ENCODE measurements at regions not wholly inside any gene's neighbourhood (a gene's known extent, or its start where the extent isn't known, plus 50 kb on each side); places are given as distances from the start of the nearest gene placed in this dataset.

DNA sequence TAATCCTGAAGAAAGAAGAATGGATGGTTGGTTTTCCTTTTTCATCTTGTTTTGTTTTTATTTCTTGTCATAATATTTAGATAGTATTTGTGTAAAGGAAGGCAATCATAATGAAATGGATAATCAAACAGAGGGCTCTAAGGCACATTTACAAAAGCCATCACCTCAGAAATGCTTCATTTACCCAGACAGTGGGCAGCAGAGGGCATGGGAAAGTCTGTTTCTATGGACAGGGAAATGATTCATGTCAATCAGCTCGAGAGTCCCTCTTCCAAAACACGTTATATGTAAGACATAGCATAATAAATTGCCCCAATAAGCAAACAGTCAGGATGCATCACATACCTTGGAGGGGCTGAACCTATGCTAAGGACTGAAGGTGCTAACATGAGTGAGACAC, 426.1 kb downstream of the PLPP3 start:
- DNase-seq (ENCODE audit: low read depth in 2 of 2): no peak

DNA sequence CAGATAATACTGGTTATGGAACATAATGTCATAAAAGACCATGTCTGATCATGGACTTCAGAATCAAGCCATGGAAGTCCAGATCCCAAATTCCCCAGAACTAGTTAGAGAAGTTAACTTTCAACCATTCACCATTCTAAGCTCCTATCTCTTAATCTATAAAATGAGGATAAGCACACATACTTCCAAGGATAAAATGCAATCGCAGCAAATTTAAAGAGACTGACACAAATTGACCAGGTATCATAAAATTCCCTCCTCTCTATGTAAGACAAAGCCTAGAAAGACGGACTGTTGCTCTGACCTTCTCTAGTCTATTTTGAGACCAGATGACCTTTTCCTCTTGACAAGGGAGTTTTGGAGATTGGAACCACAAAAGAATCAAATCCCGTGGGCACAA, 426.7 kb downstream of the PLPP3 start:
- DNase-seq (ENCODE audit: low read depth in 2 of 2): no peak

GRCh38 chr1:56151402-56151801, 428.0 kb downstream of the PLPP3 start:
- no peak for DNase-seq (ENCODE audit: low read depth in 2 of 2)

DNA sequence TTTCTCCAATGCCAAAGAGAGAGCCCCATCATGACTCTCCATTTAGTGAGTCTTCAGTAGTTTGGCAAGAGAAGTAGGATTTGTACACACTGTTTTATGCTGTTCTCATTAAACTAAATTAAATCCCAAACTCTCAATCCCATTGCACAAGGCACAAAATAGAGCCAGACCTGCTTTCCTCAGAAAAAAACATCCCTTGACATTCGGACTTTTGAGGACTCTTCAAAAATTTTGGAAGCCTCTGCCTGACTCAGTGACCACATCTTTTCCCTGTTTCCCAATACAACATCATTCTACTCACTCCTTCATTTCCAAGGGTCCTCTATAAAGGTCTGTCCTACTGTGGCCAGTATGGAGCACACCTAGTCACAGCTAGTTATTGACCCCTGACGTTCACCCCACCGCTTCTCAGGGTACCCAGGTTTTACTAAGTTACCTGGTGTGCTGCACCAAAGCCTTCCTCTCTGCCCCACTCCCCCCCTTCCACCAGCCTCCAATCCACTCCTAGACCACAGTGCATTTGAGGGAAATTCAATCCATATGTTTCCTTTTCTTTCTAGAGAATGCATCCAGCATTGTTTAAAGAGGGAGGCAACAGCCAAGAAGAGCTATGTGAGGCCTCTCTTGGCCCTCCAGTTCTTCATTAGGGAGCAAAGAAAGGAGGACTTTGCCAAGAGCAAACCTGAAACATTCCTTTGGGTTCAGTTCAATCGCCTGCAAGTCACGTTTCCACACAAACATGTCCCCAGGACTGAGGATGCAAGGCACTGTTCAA, 428.7 kb downstream of the PLPP3 start:
- no peak for DNase-seq (ENCODE audit: low read depth in 2 of 2)

DNA sequence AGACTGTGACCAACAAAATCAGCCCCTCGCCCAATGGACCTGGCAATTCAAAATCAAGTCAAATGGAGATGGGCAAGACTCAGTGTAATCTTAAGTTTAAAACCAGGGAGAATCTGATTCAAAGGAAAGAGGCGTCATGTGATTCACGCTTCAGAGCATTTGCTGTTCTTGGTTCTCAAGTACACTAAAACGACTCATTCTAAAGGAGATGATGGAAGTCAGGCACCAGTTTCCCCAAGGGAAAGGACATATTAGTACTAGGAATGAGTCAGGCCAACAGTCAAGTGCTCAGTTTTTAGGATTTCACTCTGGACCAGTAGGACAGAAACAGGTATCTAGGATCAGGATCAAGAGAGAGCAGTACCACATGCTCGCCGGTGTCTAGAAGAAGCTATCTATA, 429.6 kb downstream of the PLPP3 start:
- DNase-seq (ENCODE audit: low read depth in 2 of 2): no peak

- no peak for DNase-seq (ENCODE audit: low read depth in 2 of 2)
Observed at GRCh38 chr1:56148326-56149193, 430.8 kb downstream of the PLPP3 start.

DNA sequence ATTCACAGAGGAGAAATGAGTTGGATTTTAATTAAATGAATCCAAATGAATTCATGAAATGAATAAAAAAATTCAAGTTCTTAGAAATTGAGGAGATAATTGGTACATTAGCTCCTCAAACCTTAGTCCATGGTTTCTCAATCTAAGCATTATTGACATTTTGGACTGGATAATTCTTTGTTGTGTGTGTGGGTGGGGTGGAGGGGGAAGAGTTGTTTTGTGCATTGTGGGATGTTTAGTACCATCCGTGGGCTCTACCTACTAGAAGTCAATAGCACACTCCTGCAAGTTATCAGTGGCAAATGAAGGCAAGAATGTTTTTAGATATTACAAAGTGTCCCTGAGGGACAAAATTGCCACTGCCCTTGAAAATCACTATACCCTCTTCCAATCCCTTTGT, 431.9 kb downstream of the PLPP3 start:
- no peak for DNase-seq (ENCODE audit: low read depth in 2 of 2)

- no peak for DNase-seq (ENCODE audit: low read depth in 2 of 2)
Observed at GRCh38 chr1:56147034-56147433, 432.3 kb downstream of the PLPP3 start.

DNA sequence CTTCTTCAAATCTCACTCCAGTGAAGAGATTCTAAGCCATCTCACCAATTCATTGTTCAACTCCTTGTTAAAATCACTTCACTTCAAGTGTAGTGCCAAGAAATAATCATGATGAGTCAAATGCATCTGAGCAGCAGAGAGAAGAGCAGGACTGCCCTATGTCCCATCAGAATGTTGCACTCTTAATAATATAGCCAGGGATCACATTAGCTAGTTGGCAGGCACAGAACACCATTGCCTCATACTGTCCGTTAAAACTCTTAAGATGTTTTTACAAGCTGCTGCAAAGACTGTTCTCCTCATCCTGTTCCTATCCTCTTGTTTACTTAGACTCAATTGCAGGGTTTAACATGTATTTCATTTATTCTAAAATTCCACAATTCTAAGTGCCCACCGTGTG, 432.9 kb downstream of the PLPP3 start:
- DNase-seq (ENCODE audit: low read depth in 2 of 2): no peak

DNA sequence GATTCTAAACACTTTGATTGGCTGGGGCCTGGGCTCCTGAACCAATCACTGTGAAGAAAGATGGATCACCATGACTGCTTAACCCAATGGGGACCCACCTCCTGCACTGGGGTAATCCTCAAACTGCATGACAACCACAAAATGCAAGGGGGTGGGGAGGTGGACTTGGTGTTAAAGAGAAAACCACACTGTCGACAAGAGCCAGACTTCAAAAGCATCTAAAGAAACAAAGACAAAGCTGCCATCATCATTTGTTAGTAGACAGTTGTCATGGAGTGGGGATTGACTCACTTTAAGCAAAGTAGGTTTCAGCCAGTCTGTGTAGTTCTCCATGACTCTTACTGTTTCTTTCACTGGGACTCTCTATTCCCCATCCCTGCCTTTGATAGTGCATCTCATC, 433.8 kb downstream of the PLPP3 start:
- DNase-seq (ENCODE audit: low read depth in 2 of 2): no peak

- DNase-seq (ENCODE audit: low read depth in 2 of 2): no peak
Observed at GRCh38 chr1:56142301-56142700, 437.1 kb downstream of the PLPP3 start.

DNA sequence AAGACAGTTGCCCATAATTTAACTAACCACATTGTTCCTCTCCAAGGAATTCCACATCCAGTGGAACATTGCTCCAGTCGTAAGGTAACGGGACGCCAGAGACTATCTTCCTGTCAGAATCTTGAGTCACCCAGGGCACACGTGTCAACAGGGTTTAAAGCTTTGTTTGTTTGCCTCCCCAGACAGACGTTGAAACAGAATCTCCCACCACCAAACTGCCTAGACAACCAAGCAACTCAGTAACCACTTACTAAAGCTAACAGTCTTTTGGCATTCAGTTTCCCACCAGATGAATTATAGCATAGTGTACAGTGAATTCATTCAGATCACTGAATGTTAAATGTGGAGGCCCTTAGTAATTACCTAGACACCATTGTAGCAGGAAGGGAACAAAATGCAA, 439.5 kb downstream of the PLPP3 start:
- no peak for DNase-seq (ENCODE audit: low read depth in 2 of 2)

DNA sequence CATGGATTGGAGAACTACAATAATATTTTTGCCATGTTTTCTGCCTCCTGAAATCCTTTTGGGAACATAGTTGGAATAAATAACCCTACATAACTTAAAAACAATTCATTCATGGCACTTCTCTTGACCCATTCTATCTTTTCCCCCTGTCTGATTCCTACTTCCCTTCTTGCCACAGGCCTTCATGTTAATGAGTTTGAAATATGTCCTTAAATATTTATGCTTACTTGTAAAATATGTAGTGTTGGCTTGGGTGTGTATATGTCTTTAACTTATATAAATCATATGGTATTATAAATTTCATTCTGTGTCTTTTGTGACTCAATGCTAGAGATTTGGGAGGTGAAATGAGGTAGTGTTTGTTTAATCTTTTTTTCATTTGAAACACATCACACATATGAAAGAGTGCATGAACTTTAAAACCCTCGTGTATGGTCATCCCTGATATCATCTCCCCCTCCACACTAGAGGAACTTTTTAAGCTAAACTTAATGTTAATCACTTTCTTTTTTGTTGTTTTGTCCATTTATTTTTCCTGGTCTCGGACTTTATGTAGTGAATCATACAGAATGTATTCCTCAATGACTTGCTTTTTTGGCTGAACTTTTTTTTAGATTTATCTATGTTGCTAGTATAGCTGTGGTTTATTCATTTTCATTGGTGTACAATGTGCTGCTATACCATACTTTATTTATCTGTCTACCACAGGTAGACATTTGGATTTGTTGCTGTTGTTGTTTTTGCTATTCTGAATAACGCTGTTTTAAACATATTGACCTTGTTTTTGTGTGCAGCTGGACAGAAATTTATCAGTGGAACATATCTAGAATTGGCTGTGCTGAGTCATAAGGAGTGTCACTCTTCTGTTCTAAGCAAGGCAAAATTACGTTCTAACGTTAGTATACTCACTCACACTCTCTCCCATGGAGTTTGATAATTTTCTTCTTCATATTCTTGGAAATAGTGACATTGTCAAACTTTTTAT, 441.6 kb downstream of the PLPP3 start:
- DNase-seq (ENCODE audit: low read depth in 2 of 2): no peak

DNA sequence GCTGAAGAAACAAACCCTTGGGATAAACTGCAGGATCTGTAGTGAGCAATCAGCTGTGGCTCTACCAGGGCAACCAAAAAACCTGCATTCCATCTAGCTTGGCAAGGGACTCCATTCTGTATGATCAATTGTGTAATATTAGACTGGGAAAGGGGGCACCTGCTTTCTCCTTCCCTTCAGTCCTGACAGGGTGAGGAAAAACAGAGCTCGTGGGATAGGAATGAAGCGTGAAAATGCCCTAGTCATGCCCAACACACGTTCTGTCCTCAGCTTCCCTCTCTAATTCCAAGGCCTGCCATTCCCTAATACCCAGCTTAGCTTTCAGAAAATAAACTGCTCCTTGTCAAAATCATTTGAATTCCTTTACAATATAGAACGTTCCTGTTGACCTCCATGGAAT, 442.3 kb downstream of the PLPP3 start:
- no peak for DNase-seq (ENCODE audit: low read depth in 2 of 2)

DNA sequence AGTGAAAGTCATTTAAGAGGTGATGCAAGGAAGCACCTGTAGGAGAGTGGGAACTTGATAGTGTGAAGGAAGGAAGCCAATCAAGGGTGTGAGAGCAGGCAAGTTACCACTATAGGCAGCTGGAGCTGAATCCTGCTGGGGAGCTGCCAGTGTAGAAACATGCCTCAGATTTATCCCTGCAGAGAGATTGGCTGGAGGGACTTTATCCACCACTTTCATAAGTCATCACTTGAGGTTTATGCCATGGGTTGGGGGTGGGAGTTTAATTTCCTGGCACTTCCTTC, 443.6 kb downstream of the PLPP3 start:
- DNase-seq (ENCODE audit: low read depth in 2 of 2): no peak

DNA sequence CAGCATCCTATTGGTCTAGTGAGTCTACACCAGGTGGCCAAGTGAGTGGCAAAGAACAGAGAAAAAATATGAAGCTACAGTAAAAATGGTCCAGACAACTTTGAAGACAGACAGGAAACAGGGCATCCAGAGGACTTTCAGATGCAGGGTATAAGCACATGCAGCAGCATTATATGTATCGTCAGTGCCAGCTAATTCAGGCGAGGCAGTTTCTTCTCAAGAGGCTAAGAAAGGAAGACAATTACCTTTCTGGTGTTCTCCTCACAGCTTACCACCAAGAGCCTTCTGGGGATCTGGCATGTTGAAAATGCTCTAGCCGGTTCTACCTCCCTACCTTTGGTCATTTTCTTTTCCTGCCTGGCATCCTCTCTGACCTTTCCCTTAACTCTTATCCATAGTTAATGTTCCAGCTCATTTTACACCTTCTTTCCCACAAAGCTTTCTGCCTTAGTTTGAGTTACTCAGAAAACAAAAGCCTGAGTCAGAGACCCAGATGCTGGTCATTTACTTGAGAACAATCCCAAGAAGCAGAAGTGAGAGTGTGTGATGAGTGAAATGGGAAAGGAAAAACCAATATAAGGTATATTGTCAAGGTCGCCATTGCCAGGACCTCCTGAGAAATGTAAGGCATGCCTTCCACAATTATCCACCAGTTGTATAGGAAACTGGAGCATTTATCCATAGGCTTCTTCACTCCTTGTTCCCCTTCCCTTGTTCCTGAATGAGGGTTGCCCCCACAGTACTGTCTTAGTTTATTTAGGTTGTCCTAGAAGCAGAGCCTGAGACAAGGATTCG, 444.1 kb downstream of the PLPP3 start:
- DNase-seq (ENCODE audit: low read depth in 2 of 2): no peak

DNA sequence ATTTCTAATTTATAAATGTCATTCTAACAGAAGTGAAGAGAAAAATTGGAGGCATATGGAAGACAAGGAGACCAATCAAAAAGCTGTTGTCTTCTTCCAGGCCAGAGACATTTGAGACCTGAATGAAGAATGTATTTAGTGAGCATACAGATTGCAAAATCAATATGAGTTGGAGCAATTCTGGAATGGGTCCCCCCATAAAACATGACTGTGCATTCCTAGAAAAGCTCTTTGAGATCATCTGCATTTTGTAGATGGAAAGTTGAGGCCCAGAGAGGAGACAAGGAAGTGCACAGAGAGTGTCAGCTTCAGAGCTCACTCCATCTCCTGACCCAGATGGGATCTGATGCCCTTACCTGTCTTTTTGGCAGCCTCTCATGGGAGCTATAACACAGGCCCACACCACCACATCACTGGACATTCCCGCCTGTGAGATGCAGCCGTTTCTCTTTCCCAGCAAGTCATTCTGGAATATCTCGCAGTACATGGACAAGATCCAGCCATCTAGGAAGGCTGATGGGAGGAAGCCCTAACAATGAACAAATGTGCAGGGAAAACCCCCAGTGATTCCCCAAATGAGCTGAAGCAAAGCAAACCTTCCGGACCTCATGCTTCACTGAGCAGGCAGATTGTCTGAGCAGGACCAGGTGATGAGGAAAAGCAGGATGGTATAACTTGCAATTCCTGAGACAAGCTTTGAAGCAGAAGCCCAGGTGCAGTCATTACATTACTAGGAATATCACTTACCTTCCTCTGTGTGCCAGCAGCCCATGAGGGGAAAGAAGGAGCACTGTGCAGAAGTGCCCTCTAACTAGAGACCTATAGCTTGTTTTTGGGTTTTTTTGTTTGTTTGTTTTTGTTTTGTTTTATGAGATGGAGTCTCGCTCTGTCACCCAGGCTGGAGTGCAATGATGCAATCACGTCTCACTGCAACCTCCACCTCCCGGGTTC, 445.6 kb downstream of the PLPP3 start:
- no peak for DNase-seq (ENCODE audit: low read depth in 2 of 2)

GRCh38 chr1:56132520-56132919, 446.8 kb downstream of the PLPP3 start:
- DNase-seq (ENCODE audit: low read depth in 2 of 2): no peak

GRCh38 chr1:56129837-56130236, 449.5 kb downstream of the PLPP3 start:
- no peak for DNase-seq (ENCODE audit: low read depth in 2 of 2)

GRCh38 chr1:56125316-56125715, 454.0 kb downstream of the PLPP3 start:
- DNase-seq (ENCODE audit: low read depth in 2 of 2): no peak
